Hepatocyte (in vitro differentiated cells): ENCODE measurements at regions not wholly inside any gene's neighbourhood (a gene's known extent, or its start where the extent isn't known, plus 50 kb on each side); places are given as distances from the start of the nearest gene placed in this dataset.

Experiments used
- DNase-seq: peaks from one replicate; pipeline ENCODE4 v3.0.0-alpha.2; 2016; ENCODE audit warnings: low spot score
- H2AFZ ChIP-seq: fragments of 200-600 bp; sonication (generic); 2 replicates; pipeline ENCODE4 v1.6.0; 2016; ENCODE audit warnings: antibody characterized with exemption, mild to moderate bottlenecking
- H3K27ac ChIP-seq: fragments of 200-600 bp; sonication (generic); 2 replicates; pipeline ENCODE4 v1.5.1; 2016; ENCODE audit warnings: mild to moderate bottlenecking
- H3K27me3 ChIP-seq: fragments of 200-600 bp; sonication (generic); 2 replicates; pipeline ENCODE4 v1.6.1; 2016
- H3K36me3 ChIP-seq: fragments of 200-600 bp; sonication (generic); replicated peaks from 2 replicates; pipeline ENCODE4 v1.5.1; 2016; ENCODE audit warnings: low read depth; ENCODE audit not compliant: insufficient read depth
- H3K4me1 ChIP-seq: fragments of 200-600 bp; sonication (generic); 2 replicates; pipeline ENCODE4 v1.5.1; 2016; ENCODE audit warnings: mild to moderate bottlenecking, moderate library complexity; ENCODE audit not compliant: insufficient read depth
- H3K4me2 ChIP-seq: fragments of 200-600 bp; sonication (generic); 2 replicates; pipeline ENCODE4 v1.6.0; 2016
- H3K4me3 ChIP-seq: fragments of 200-600 bp; sonication (generic); 2 replicates; pipeline ENCODE4 v1.5.1; 2016; ENCODE audit warnings: mild to moderate bottlenecking
- H3K79me2 ChIP-seq: fragments of 200-600 bp; sonication (generic); 2 replicates; pipeline ENCODE4 v1.6.0; 2017; ENCODE audit warnings: mild to moderate bottlenecking
- H3K9me2 ChIP-seq: fragments of 200-600 bp; sonication (generic); replicated peaks from 2 replicates; pipeline ENCODE4 v1.6.0; 2017; ENCODE audit warnings: mild to moderate bottlenecking; ENCODE audit not compliant: insufficient read depth
- H3K9me3 ChIP-seq: fragments of 200-600 bp; sonication (generic); 2 replicates; pipeline ENCODE4 v1.5.1; 2016; ENCODE audit warnings: low read depth, mild to moderate bottlenecking
- H4K20me1 ChIP-seq: fragments of 200-600 bp; sonication (generic); 2 replicates; pipeline ENCODE4 v1.6.0; 2016; ENCODE audit warnings: mild to moderate bottlenecking; ENCODE audit not compliant: insufficient read depth, poor library complexity, severe bottlenecking
- CTCF ChIP-seq: fragments of 200-600 bp; sonication (generic); IDR thresholded peaks from 2 replicates; pipeline ENCODE4 v1.5.1; 2016; ENCODE audit warnings: antibody characterized with exemption, mild to moderate bottlenecking; ENCODE audit not compliant: poor library complexity
- EZH2 ChIP-seq: fragments of 200-600 bp; sonication (generic); IDR thresholded peaks from 2 replicates; pipeline ENCODE4 v1.6.1; 2016; ENCODE audit warnings: antibody characterized with exemption, mild to moderate bottlenecking, borderline replicate concordance
- EZH2phosphoT487 ChIP-seq: fragments of 200-600 bp; sonication (generic); IDR thresholded peaks from one replicate; pipeline ENCODE4 v1.6.1; 2018; ENCODE audit warnings: antibody characterized with exemption, mild to moderate bottlenecking, low read depth, moderate library complexity; ENCODE audit not compliant: unreplicated experiment, severe bottlenecking
- WGBS: methylation state at CpG from one replicate; pipeline ENCODE4 v1.1.6; 2016; ENCODE audit warnings: low lambda C conversion rate; ENCODE audit errors: missing lambda C conversion rate; 5-methylcytosine and 5-hydroxymethylcytosine counted together

GRCh38 chr5:72634444-72634843, 127.2 kb upstream of the ZNF366 start:
- Histone ChIP-seq H3K79me2 (no peaks in the 10 kb centered on the region), H3K27me3 (no peaks in the 10 kb centered on the region), H3K36me3 (no peaks in the 10 kb centered on the region), H2AFZ (no peak overlapping the region), H3K4me2 (no peak overlapping the region), H4K20me1 (no peaks in the 10 kb centered on the region), H3K9me2 (no peaks in the 10 kb centered on the region), H3K9me3 (no peaks in the 10 kb centered on the region), H3K4me3 (no peak overlapping the region), H3K4me1 (peaks cover 4% of the 10 kb centered on the region), H3K27ac (no peak overlapping the region)
- no peak for DNase-seq
- TF ChIP-seq EZH2 (no peak), EZH2phosphoT487 (no peak), CTCF (no peak)
- 68% methylated on average over 2 of the region's 2 CpGs for WGBS

- H3K79me2 ChIP-seq = no peaks in the 10 kb centered on the region
- no peak overlapping the region for H3K4me2 ChIP-seq
- peaks cover 4% of the 10 kb centered on the region for H3K4me1 ChIP-seq
- no peaks in the 10 kb centered on the region for H3K9me2 ChIP-seq
- DNase-seq = no peak
- WGBS = 78% methylated on average over 1 of the region's 1 CpG
- H3K9me3 ChIP-seq = no peaks in the 10 kb centered on the region
- peak overlapping the region; percentile 31 for H3K27ac ChIP-seq
- no peak for TF ChIP-seq CTCF
- peak overlapping the region; percentile 31 for H2AFZ ChIP-seq
- no peak overlapping the region for H3K4me3 ChIP-seq
- H4K20me1 ChIP-seq = no peaks in the 10 kb centered on the region
- H3K36me3 ChIP-seq = no peaks in the 10 kb centered on the region
- H3K27me3 ChIP-seq = no peaks in the 10 kb centered on the region
These were observed 126.4 kb upstream of the ZNF366 start for GRCh38 chr5:72633649-72634048.

GRCh38 chr5:72633041-72633445, 125.8 kb upstream of the ZNF366 start:
- Histone ChIP-seq H3K27ac (no peak overlapping the region), H3K9me2 (no peaks in the 10 kb centered on the region), H3K4me2 (no peak overlapping the region), H3K4me3 (no peak overlapping the region), H2AFZ (no peak overlapping the region), H3K36me3 (no peaks in the 10 kb centered on the region), H3K9me3 (no peaks in the 10 kb centered on the region), H3K79me2 (no peaks in the 10 kb centered on the region), H4K20me1 (no peaks in the 10 kb centered on the region), H3K27me3 (no peaks in the 10 kb centered on the region), H3K4me1 (peaks cover 4% of the 10 kb centered on the region)
- TF ChIP-seq EZH2phosphoT487 (no peak), CTCF (no peak), EZH2 (no peak)
- DNase-seq = no peak
- WGBS = 76% methylated on average over 2 of the region's 2 CpGs

- TF ChIP-seq EZH2phosphoT487 = no peak
- Histone ChIP-seq H3K9me2 (no peaks in the 10 kb centered on the region), H3K36me3 (no peaks in the 10 kb centered on the region), H3K27ac (no peak overlapping the region), H2AFZ (no peak overlapping the region), H3K4me3 (no peak overlapping the region), H3K79me2 (no peaks in the 10 kb centered on the region), H3K27me3 (no peaks in the 10 kb centered on the region), H3K4me1 (peaks cover 7% of the 10 kb centered on the region), H3K9me3 (no peaks in the 10 kb centered on the region), H4K20me1 (no peaks in the 10 kb centered on the region), H3K4me2 (no peak overlapping the region)
- WGBS = 91% methylated on average over 6 of the region's 6 CpGs
- DNase-seq = no peak
These were observed 123.5 kb upstream of the ZNF366 start for GRCh38 chr5:72630721-72631120.
